PC-9 (cell line): ENCODE measurements at regions not wholly inside any gene's neighbourhood (a gene's known extent, or its start where the extent isn't known, plus 50 kb on each side); places are given as distances from the start of the nearest gene placed in this dataset.

Source experiments
- BruUV-seq: library from RNA; stranded (reverse); fragments of 400-500 nt; replicated peaks from 2 replicates; lab custom pipeline; 2021; lab: Mats Ljungman, UMichigan
- CTCF ChIA-PET: fragments of 300-600 bp; sonication (Branson Sonifier 250); formaldehyde crosslinking; loops from one replicate; lab custom pipeline; 2022; ENCODE audit warnings: antibody characterized with exemption; lab: Charles Lee
- POLR2A ChIA-PET: fragments of 300-600 bp; sonication (Branson Sonifier 250); formaldehyde crosslinking; loops from one replicate; lab custom pipeline; 2022; ENCODE audit warnings: antibody characterized with exemption; ENCODE audit not compliant: unreplicated experiment; lab: Charles Lee
- DNase-seq, 2 experiments: peaks; one replicate each; pipeline versions ENCODE4 v3.0.0 to v3.0.0-alpha.2; 2015 to 2022; ENCODE audit warnings: mixed read lengths in 1 of 2
- H2AFZ ChIP-seq: fragments of 200-600 bp; sonication (generic); 2 replicates; pipeline ENCODE4 v1.8.1; 2017; ENCODE audit warnings: antibody characterized with exemption
- H3F3A ChIP-seq: fragments of 200-600 bp; sonication (generic); 2 replicates; pipeline ENCODE4 v1.8.1; 2017; ENCODE audit warnings: antibody characterized with exemption, mild to moderate bottlenecking, low read depth; ENCODE audit not compliant: insufficient read depth
- H3K27ac ChIP-seq: fragments of 200-600 bp; sonication (generic); 2 replicates; pipeline ENCODE4 v1.6.1; 2016; ENCODE audit warnings: mixed run types
- H3K27me3 ChIP-seq: fragments of 200-600 bp; sonication (generic); 2 replicates; pipeline ENCODE4 v1.6.1; 2016; ENCODE audit warnings: low read depth, mixed run types; ENCODE audit not compliant: insufficient read depth
- H3K36me3 ChIP-seq: fragments of 200-600 bp; sonication (generic); 2 replicates; pipeline ENCODE4 v1.6.1; 2016; ENCODE audit warnings: low read depth, mixed run types
- H3K4me1 ChIP-seq: fragments of 200-600 bp; sonication (generic); replicated peaks from 2 replicates; pipeline ENCODE4 v1.6.1; 2016; ENCODE audit warnings: mixed run types; ENCODE audit not compliant: insufficient read depth
- H3K4me2 ChIP-seq: fragments of 200-600 bp; sonication (generic); 2 replicates; pipeline ENCODE4 v1.6.1; 2017; ENCODE audit warnings: mixed run types
- H3K4me3 ChIP-seq: fragments of 200-600 bp; sonication (generic); 2 replicates; pipeline ENCODE4 v1.6.1; 2016; ENCODE audit warnings: mixed run types
- H3K79me2 ChIP-seq: fragments of 200-600 bp; sonication (generic); 2 replicates; pipeline ENCODE4 v1.6.1; 2017; ENCODE audit warnings: low read depth, mixed run types
- H3K9me2 ChIP-seq: fragments of 200-600 bp; sonication (generic); 2 replicates; pipeline ENCODE4 v1.8.1; 2017; ENCODE audit warnings: mild to moderate bottlenecking; ENCODE audit not compliant: insufficient read depth
- H3K9me3 ChIP-seq: fragments of 200-600 bp; sonication (generic); 2 replicates; pipeline ENCODE4 v1.8.1; 2016; ENCODE audit warnings: low read depth; ENCODE audit not compliant: insufficient read depth
- H4K20me1 ChIP-seq: fragments of 200-600 bp; sonication (generic); 2 replicates; pipeline ENCODE4 v1.8.1; 2017; ENCODE audit not compliant: insufficient read depth
- EZH2 ChIP-seq: fragments of 200-600 bp; sonication (generic); IDR thresholded peaks from 2 replicates; pipeline ENCODE4 v1.8.0; 2017; ENCODE audit warnings: antibody characterized with exemption, low read depth
- intact Hi-C: fragments of 100-400 bp; cut with micrococcal nuclease; formaldehyde crosslinking; loops from one replicate; pipeline ENCODE4 v1.10.0; 2022; ENCODE audit not compliant: unreplicated experiment
- TF ChIP-seq, protein P1 (sequence below): fragments of 200-600 bp; sonication (generic); conservative IDR thresholded peaks from 2 replicates; pipeline ENCODE4 v1.6.1; 2017; ENCODE audit warnings: mixed run types, antibody characterized with exemption, mild to moderate bottlenecking, moderate library complexity

DNA sequence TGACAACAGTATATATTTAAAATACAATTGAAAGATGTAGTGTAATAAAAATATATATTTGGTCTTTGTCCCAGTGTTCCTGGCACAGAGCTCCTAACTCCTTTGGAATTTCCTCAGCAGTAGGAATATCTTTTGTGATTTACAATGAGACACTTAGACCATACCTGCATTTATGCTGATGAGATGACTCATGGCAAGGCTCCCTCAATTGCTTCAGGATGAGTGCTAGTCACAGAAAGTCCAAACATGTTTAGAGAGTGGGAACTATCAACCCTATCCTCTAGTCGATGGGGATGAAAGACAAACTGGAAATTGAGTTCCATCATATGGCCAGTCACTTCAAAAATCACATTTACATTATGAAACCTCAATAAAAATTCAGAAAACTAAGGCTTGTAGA lies 588.3 kb upstream of the LMCD1 start:
- no peaks in the 10 kb centered on the region for H3K36me3 ChIP-seq
- H3K27ac ChIP-seq: no peak overlapping the region
- ChIA-PET POLR2A (no interaction called here), CTCF (no interaction called here)
- no peaks in the 10 kb centered on the region for H3K79me2 ChIP-seq
- no peaks in the 10 kb centered on the region for H3F3A ChIP-seq
- no TSS peak for BruUV-seq
- no peaks in the 10 kb centered on the region for H3K4me1 ChIP-seq
- TF ChIP-seq EZH2: no peak
- TF ChIP-seq, protein P1, sequence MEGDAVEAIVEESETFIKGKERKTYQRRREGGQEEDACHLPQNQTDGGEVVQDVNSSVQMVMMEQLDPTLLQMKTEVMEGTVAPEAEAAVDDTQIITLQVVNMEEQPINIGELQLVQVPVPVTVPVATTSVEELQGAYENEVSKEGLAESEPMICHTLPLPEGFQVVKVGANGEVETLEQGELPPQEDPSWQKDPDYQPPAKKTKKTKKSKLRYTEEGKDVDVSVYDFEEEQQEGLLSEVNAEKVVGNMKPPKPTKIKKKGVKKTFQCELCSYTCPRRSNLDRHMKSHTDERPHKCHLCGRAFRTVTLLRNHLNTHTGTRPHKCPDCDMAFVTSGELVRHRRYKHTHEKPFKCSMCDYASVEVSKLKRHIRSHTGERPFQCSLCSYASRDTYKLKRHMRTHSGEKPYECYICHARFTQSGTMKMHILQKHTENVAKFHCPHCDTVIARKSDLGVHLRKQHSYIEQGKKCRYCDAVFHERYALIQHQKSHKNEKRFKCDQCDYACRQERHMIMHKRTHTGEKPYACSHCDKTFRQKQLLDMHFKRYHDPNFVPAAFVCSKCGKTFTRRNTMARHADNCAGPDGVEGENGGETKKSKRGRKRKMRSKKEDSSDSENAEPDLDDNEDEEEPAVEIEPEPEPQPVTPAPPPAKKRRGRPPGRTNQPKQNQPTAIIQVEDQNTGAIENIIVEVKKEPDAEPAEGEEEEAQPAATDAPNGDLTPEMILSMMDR: no peak
- H3K4me2 ChIP-seq: no peak overlapping the region
- no peak overlapping the region for H2AFZ ChIP-seq
- intact Hi-C loops: no loop called here
- H3K4me3 ChIP-seq: no peak overlapping the region
- peaks cover 8% of the 10 kb centered on the region; the same call in 1 of the 2 replicates for H3K27me3 ChIP-seq
- H4K20me1 ChIP-seq: no peaks in the 10 kb centered on the region
- no peak for DNase-seq
- no peaks in the 10 kb centered on the region for H3K9me2 ChIP-seq
- no peaks in the 10 kb centered on the region for H3K9me3 ChIP-seq

- no peaks in the 10 kb centered on the region for H3K79me2 ChIP-seq
- CTCF ChIA-PET: no interaction called here
- H4K20me1 ChIP-seq: no peaks in the 10 kb centered on the region
- H3K27ac ChIP-seq: no peak overlapping the region
- H3K9me2 ChIP-seq: no peaks in the 10 kb centered on the region
- no peak for TF ChIP-seq EZH2
- TF ChIP-seq, protein P1: no peak
- no peaks in the 10 kb centered on the region for H3F3A ChIP-seq
- intact Hi-C loops: no loop called here
- H3K4me3 ChIP-seq: no peak overlapping the region
- H3K36me3 ChIP-seq: no peaks in the 10 kb centered on the region
- H3K9me3 ChIP-seq: no peaks in the 10 kb centered on the region
- POLR2A ChIA-PET: no interaction called here
- no peak overlapping the region for H2AFZ ChIP-seq
- BruUV-seq: no TSS peak
- H3K4me1 ChIP-seq: no peaks in the 10 kb centered on the region
- peaks cover 8% of the 10 kb centered on the region; the same call in 1 of the 2 replicates for H3K27me3 ChIP-seq
- no peak overlapping the region for H3K4me2 ChIP-seq
- DNase-seq: no peak
These were observed 586.3 kb upstream of the LMCD1 start for GRCh38 chr3:7915356-7915755.

- Histone ChIP-seq H3K79me2 (no peaks in the 10 kb centered on the region), H3K9me3 (no peaks in the 10 kb centered on the region), H3K36me3 (no peaks in the 10 kb centered on the region), H4K20me1 (no peaks in the 10 kb centered on the region), H3F3A (no peaks in the 10 kb centered on the region), H3K9me2 (no peaks in the 10 kb centered on the region), H2AFZ (no peak overlapping the region), H3K4me3 (no peak overlapping the region), H3K4me1 (no peaks in the 10 kb centered on the region), H3K27ac (no peak overlapping the region), H3K27me3 (no peaks in the 10 kb centered on the region), H3K4me2 (no peak overlapping the region)
- intact Hi-C loops: no loop called here
- CTCF ChIA-PET: no interaction called here
- no peak for TF ChIP-seq EZH2
- TF ChIP-seq, protein P1: no peak
- POLR2A ChIA-PET: no interaction called here
- no TSS peak for BruUV-seq
- no peak for DNase-seq
These were observed 584.0 kb upstream of the LMCD1 start for GRCh38 chr3:7917443-7918151.
